Epithelial cell of esophagus (primary cell): ENCODE measurements at regions not wholly inside any gene's neighbourhood (a gene's known extent, or its start where the extent isn't known, plus 50 kb on each side); places are given as distances from the start of the nearest gene placed in this dataset.

Source experiments
- DNase-seq: peaks from one replicate; pipeline ENCODE4 v3.0.0; 2010; ENCODE audit warnings: low read depth
- H3K4me3 ChIP-seq: 2 replicates; pipeline ENCODE4 v1.5.1; 2011; ENCODE audit warnings: mild to moderate bottlenecking, low read length, control low read depth
- TF ChIP-seq, protein P1 (sequence below): IDR thresholded peaks from 2 replicates; pipeline ENCODE4 v1.5.1; 2011; ENCODE audit warnings: low read depth, mild to moderate bottlenecking, low read length, control low read depth, inconsistent platforms; ENCODE audit not compliant: insufficient read depth; ENCODE audit errors: missing control alignments

DNA sequence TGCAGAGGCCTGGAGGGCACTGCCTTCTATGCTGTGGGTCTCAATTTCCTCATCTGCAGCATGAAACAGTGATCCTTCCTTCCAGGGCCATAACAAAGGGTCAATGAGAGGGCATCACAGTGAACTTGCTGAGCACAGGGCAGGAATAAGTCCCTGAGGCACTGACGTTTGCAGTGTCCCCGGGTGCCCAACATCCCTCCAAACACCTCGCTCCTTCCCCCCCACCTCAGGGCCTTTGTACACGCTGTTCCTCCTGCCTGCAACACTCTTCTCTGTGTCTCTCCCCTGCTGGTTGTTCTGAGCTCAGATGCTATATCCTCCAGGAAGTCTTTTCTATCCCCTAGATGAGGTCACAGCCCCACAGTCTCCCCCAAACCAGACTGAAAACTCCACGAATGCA lies 59.7 kb upstream of the TCF20 start:
- no peak overlapping the region for H3K4me3 ChIP-seq
- TF ChIP-seq, protein P1, sequence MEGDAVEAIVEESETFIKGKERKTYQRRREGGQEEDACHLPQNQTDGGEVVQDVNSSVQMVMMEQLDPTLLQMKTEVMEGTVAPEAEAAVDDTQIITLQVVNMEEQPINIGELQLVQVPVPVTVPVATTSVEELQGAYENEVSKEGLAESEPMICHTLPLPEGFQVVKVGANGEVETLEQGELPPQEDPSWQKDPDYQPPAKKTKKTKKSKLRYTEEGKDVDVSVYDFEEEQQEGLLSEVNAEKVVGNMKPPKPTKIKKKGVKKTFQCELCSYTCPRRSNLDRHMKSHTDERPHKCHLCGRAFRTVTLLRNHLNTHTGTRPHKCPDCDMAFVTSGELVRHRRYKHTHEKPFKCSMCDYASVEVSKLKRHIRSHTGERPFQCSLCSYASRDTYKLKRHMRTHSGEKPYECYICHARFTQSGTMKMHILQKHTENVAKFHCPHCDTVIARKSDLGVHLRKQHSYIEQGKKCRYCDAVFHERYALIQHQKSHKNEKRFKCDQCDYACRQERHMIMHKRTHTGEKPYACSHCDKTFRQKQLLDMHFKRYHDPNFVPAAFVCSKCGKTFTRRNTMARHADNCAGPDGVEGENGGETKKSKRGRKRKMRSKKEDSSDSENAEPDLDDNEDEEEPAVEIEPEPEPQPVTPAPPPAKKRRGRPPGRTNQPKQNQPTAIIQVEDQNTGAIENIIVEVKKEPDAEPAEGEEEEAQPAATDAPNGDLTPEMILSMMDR = no peak
- no peak for DNase-seq

DNA sequence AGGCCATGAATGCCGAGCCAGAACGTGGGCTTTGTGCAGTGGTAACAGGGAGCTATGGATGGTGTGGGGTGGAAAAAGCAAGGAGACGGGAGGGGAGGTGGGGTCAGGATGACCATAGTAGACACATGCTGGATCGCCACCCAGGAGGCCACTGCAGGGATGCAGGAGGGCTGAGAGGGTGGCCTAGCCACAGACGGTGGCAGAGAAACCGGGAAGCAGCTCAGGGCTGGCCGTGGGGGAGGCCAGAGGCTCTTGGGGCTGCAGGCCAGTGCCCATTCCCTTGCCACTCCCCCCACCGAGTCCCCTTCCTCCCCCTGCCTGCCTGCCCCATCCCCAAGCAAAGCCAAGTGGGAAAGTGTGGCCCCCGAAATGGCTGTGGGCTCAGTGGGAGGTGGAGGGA lies 59.1 kb upstream of the TCF20 start:
- TF ChIP-seq, protein P1 = no peak
- DNase-seq = no peak
- no peak overlapping the region for H3K4me3 ChIP-seq

DNA sequence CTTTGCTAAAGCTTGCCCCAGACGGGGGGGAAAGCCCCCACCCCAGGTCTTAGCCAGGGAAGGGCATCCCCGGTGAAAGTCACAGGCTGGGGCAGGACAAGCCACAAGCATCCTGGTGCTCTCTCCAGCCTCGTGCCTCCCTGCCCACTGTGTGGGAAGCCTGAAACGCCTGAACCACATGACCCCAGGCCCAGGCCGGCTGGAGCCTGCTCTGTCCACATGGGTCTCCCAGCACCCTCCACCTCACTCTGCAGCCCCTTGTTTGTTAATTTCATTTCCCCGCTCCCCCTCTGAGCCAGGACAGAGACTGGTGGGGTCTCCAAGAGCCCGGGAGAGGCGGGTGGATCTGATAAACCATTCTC lies 58.3 kb upstream of the TCF20 start:
- no peak overlapping the region for H3K4me3 ChIP-seq
- DNase-seq = no peak
- TF ChIP-seq, protein P1 = no peak

DNA sequence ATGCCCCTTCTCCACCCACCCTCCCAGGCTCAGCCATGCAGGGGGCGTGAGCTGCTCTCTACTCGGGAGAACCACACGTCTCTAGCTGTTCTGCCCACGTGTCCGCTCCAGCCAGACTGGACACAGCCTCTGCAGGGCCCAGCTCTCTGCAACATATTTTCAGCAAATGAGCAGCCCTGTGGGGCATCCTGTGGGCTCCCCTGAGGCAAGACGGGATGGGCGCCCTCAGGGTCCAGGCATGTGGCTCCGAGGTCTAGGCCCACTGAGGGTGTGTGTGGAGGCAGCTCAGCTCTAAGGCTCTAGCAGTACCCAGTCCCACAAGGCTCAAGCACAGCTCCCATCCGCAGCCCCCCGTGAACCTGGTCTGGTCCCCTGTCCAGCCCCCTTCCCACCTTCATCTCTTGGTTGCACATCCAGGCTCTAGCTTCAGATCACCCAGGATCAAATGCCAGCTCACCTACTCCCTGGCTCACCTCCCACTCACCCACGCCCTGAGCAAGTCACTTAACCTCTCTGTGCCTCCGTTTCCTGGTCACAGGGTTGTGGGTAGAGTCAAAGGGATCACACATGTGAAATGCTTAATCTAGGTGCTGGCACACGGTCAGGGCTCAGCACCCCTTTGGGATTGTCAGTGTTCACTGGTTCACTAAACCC lies 57.8 kb upstream of the TCF20 start:
- TF ChIP-seq, protein P1 = no peak
- H3K4me3 ChIP-seq = no peak overlapping the region
- no peak for DNase-seq

GRCh38 chr22:42327462-42328129 lies 57.1 kb upstream of the TCF20 start:
- no peak for DNase-seq
- H3K4me3 ChIP-seq = no peak overlapping the region
- TF ChIP-seq, protein P1 = no peak

GRCh38 chr22:42326801-42327200 lies 56.3 kb upstream of the TCF20 start:
- no peak overlapping the region for H3K4me3 ChIP-seq
- DNase-seq = peak; percentile 24
- TF ChIP-seq, protein P1 = no peak

- TF ChIP-seq, protein P1 = no peak
- DNase-seq = no peak
- no peak overlapping the region for H3K4me3 ChIP-seq
Observed at GRCh38 chr22:42326301-42326700, 55.8 kb upstream of the TCF20 start.
